SK-N-SH treated with all-trans-retinoic acid at 6 μM for 48 hours (cell line): ENCODE measurements at regions not wholly inside any gene's neighbourhood (a gene's known extent, or its start where the extent isn't known, plus 50 kb on each side); places are given as distances from the start of the nearest gene placed in this dataset.

Experiments used
- ATAC-seq: fragments of 200-7000 bp; cut with Tn5 transposase; 3 replicates; pipeline ENCODE4 v1.9.1; 2020; ENCODE audit warnings: mild to moderate bottlenecking, moderate library complexity
- ARNTL ChIP-seq: fragments of 450-650 bp; formaldehyde crosslinking; IDR thresholded peaks from 2 replicates; pipeline ENCODE4 v1.5.0; 2020; ENCODE audit warnings: low read depth, mild to moderate bottlenecking, moderate library complexity, borderline replicate concordance
- BACH2 ChIP-seq: fragments of 250-450 bp; sonication (Bioruptor Pico); IDR thresholded peaks from 2 replicates; pipeline ENCODE4 v1.9.0; 2021; ENCODE audit warnings: mild to moderate bottlenecking, borderline replicate concordance
- ESRRG ChIP-seq: fragments of 250-450 bp; sonication (Bioruptor Pico); IDR thresholded peaks from 2 replicates; pipeline ENCODE4 v1.6.1; 2021; ENCODE audit warnings: mild to moderate bottlenecking
- GLIS3 ChIP-seq: fragments of 250-450 bp; sonication (Bioruptor Pico); IDR thresholded peaks from 2 replicates; pipeline ENCODE4 v1.5.0; 2020; ENCODE audit warnings: mild to moderate bottlenecking, moderate library complexity
- ISL1 ChIP-seq: fragments of 250-450 bp; sonication (Bioruptor Pico); IDR thresholded peaks from 2 replicates; pipeline ENCODE4 v2.1.2; 2022; ENCODE audit warnings: mild to moderate bottlenecking, moderate library complexity
- OSR1 ChIP-seq: fragments of 250-450 bp; sonication (Bioruptor Pico); IDR thresholded peaks from 2 replicates; pipeline ENCODE4 v1.8.0; 2022; ENCODE audit warnings: moderate library complexity, mild to moderate bottlenecking, inconsistent platforms
- PPARA ChIP-seq: fragments of 250-450 bp; sonication (Bioruptor Pico); IDR thresholded peaks from 2 replicates; pipeline ENCODE4 v1.5.0; 2020; ENCODE audit warnings: mild to moderate bottlenecking, borderline replicate concordance
- RARB ChIP-seq: fragments of 250-450 bp; sonication (Bioruptor Pico); IDR thresholded peaks from 2 replicates; pipeline ENCODE4 v1.8.0; 2021; ENCODE audit warnings: mild to moderate bottlenecking, moderate library complexity
- SNAI2 ChIP-seq: fragments of 250-450 bp; sonication (Bioruptor Pico); IDR thresholded peaks from 2 replicates; pipeline ENCODE4 v1.5.0; 2020; ENCODE audit warnings: mild to moderate bottlenecking, moderate library complexity
- TCF4 ChIP-seq: fragments of 250-450 bp; sonication (Bioruptor Pico); IDR thresholded peaks from 2 replicates; pipeline ENCODE4 v1.8.0; 2021; ENCODE audit warnings: mild to moderate bottlenecking, moderate library complexity, borderline replicate concordance
- TOX ChIP-seq: fragments of 250-450 bp; sonication (Bioruptor Pico); IDR thresholded peaks from 2 replicates; pipeline ENCODE4 v1.8.0; 2021; ENCODE audit warnings: mild to moderate bottlenecking, moderate library complexity, borderline replicate concordance
- TSHZ2 ChIP-seq: fragments of 250-450 bp; sonication (Bioruptor Pico); IDR thresholded peaks from 2 replicates; pipeline ENCODE4 v1.5.0; 2020; ENCODE audit warnings: mild to moderate bottlenecking, moderate library complexity
- ZC3H10 ChIP-seq: fragments of 250-450 bp; sonication (Bioruptor Pico); IDR thresholded peaks from 2 replicates; pipeline ENCODE4 v1.5.1; 2021; ENCODE audit warnings: mild to moderate bottlenecking, moderate library complexity
- ZFP3 ChIP-seq: fragments of 250-450 bp; sonication (Bioruptor Pico); IDR thresholded peaks from 2 replicates; pipeline ENCODE4 v1.5.0; 2020; ENCODE audit warnings: mild to moderate bottlenecking, moderate library complexity
- ZFP30 ChIP-seq: fragments of 450-650 bp; formaldehyde crosslinking; IDR thresholded peaks from 2 replicates; pipeline ENCODE4 v1.5.0; 2022; ENCODE audit warnings: mild to moderate bottlenecking, moderate library complexity
- ZNF565 ChIP-seq: fragments of 450-650 bp; formaldehyde crosslinking; conservative IDR thresholded peaks from 2 replicates; pipeline ENCODE4 v1.5.0; 2020; ENCODE audit warnings: low read depth, mild to moderate bottlenecking, moderate library complexity
- ZNF70 ChIP-seq: fragments of 450-650 bp; formaldehyde crosslinking; IDR thresholded peaks from 2 replicates; pipeline ENCODE4 v1.5.0; 2020; ENCODE audit warnings: mild to moderate bottlenecking, moderate library complexity
- ZNF8 ChIP-seq: fragments of 450-650 bp; formaldehyde crosslinking; IDR thresholded peaks from 2 replicates; pipeline ENCODE4 v1.5.0; 2020; ENCODE audit warnings: mild to moderate bottlenecking, moderate library complexity
- TF ChIP-seq, protein P1 (sequence below): fragments of 250-450 bp; sonication (Bioruptor Pico); IDR thresholded peaks from 2 replicates; pipeline ENCODE4 v1.8.0; 2020; ENCODE audit warnings: mild to moderate bottlenecking, moderate library complexity, borderline replicate concordance

DNA sequence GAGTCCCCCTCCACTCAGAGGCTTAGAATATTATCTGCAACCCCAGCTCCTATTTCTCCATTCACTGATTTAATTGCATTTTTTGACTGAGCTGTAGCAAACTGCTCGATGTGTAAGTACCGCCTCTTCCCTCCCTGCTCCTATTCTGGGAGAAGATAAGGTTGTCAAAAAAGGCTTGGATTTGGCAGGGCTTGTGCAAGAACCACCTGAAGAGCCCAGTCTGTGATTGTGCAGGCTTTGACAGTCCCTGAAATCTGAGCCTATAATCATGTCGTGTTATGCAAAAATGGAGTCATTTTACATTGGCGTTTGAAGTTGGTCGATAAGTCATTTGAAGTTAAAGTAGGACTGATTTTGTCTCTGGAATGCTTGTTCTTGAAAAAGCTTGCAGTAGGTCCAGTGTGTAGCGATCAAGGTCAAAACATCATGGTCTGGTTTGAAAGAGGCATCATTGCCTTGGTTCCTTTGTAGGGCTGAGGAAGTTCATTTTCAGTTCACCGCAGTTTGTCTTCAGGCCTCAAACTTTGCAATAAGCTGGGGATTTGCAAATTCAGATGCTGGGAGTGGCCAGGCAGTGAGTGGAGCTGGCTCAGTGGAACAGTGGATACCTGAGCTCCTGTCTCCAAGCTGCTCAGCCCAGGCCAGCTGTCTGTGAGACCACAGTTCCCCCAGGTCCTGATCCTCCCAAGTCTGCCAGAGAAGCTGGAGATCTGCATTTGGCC lies 68.8 kb downstream of the KATNIP start:
- TF ChIP-seq ARNTL (CRISPR knock-in tag), result no peak
- no peak for TF ChIP-seq ZC3H10
- no peak for TF ChIP-seq ZFP3 (CRISPR knock-in tag)
- TF ChIP-seq ZNF70 (CRISPR knock-in tag), result no peak
- TF ChIP-seq ZFP30 (CRISPR knock-in tag), result no peak
- no peak for TF ChIP-seq GLIS3 (CRISPR knock-in tag)
- TF ChIP-seq ZNF8 (CRISPR knock-in tag), result no peak
- no peak for TF ChIP-seq SNAI2 (CRISPR knock-in tag)
- TF ChIP-seq BACH2 (CRISPR knock-in tag), result no peak
- no peak for TF ChIP-seq TSHZ2 (CRISPR knock-in tag)
- TF ChIP-seq RARB (CRISPR knock-in tag), result no peak
- TF ChIP-seq PPARA (CRISPR knock-in tag), result no peak
- no peak for TF ChIP-seq ISL1 (CRISPR knock-in tag)
- TF ChIP-seq ZNF565, result no peak
- TF ChIP-seq, all 23 proteins: peak for 0

DNA sequence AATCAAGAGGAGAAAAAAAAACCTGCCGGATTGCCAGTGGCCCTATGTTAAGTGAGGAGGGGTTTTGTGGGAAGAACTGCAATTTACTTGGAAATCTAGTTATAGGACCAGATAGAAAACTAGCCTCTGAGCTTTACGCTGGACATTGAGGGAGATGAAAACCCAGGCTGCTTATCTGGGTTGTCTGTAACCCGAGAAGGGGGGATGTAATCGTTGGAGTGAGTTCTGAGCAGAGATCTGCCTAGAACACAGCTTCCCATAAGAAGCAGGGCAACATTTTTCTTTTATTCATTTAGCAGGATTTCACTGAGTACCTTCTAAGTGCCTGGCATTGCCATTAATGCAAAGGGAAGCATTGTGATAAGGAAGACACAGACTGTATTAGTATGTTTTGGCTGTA lies 70.6 kb downstream of the KATNIP start:
- TF ChIP-seq OSR1 (no peak), ZC3H10 (no peak)
- TF ChIP-seq, all 23 proteins: peak for 0
- ATAC-seq, result no peak

More for the DNA sequence above, 68.8 kb downstream of the KATNIP start:
- no peak for ATAC-seq

DNA sequence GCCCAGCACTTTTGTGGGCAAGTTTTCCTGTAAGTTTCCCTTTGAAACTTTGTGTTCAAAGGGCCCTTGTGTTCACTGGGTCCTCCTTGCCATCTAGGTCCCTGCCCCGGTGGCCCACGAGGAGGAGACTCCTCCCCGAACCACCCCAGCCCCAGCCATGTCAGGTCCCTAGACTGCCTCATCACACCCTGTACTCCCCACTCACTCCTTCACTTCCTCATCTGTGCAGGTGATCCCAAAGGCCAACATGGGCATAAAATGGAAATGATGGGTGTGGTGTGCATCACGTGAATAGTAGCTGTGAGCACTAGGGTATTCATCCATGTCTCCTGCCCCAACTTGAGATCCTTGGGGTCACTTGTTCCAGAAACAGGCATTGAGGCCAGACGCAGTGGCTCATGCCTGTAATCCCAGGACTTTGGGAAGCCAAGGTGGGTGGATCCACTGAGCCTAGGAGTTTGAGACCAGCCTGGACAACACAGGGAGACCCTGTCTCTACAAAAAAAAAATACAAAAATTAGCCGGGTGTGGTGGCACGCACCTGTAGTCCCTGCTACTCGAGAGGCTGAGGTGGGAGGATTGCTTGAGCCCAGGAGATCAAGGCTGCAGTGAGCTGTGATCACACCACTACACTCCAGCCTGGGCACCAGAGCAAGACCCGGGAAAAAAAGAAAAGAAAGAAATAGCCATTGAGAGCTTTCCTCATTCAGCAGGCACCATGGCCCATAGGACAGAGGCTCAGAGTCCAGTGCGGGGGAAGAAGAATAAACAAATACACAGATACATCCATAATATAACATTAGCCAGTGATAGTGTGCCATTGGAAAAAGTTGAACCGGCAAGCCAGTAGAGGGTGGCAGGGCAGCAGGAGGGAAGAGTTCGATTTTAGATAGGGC lies 74.5 kb downstream of the KATNIP start:
- no peak for ATAC-seq
- TF ChIP-seq ZFP30 (CRISPR knock-in tag) (no peak), TSHZ2 (CRISPR knock-in tag) (no peak), RARB (CRISPR knock-in tag) (no peak), ISL1 (CRISPR knock-in tag) (no peak), ESRRG (CRISPR knock-in tag) (no peak), ZC3H10 (no peak), TOX (CRISPR knock-in tag) (no peak), ARNTL (CRISPR knock-in tag) (no peak), TCF4 (no peak), GLIS3 (CRISPR knock-in tag) (no peak), ZNF70 (CRISPR knock-in tag) (no peak)
- TF ChIP-seq, protein P1, sequence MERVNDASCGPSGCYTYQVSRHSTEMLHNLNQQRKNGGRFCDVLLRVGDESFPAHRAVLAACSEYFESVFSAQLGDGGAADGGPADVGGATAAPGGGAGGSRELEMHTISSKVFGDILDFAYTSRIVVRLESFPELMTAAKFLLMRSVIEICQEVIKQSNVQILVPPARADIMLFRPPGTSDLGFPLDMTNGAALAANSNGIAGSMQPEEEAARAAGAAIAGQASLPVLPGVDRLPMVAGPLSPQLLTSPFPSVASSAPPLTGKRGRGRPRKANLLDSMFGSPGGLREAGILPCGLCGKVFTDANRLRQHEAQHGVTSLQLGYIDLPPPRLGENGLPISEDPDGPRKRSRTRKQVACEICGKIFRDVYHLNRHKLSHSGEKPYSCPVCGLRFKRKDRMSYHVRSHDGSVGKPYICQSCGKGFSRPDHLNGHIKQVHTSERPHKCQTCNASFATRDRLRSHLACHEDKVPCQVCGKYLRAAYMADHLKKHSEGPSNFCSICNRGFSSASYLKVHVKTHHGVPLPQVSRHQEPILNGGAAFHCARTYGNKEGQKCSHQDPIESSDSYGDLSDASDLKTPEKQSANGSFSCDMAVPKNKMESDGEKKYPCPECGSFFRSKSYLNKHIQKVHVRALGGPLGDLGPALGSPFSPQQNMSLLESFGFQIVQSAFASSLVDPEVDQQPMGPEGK, result no peak
- TF ChIP-seq, all 23 proteins: peak for 0
